Spleen (tissue), 11 donors: ENCODE measurements at regions not wholly inside any gene's neighbourhood (a gene's known extent, or its start where the extent isn't known, plus 50 kb on each side); places are given as distances from the start of the nearest gene placed in this dataset.

Experiments used
- DNase-seq: peaks from one replicate; pipeline ENCODE4 v3.0.0-alpha.2; 2020
- H3K27ac ChIP-seq, 8 donors: fragments of 200-600 bp; sonication (generic) in 7 of 8; 1 replicate in 4 of 8; 2 replicates in 4 of 8; pipeline versions ENCODE4 v1.5.0 to v1.8.0; 2016 to 2021; ENCODE audit warnings: inconsistent platforms in 4 of 8, mild to moderate bottlenecking in 4 of 8, moderate library complexity in 1 of 8
- H3K27me3 ChIP-seq, 7 donors: fragments of 200-600 bp; sonication (generic) in 6 of 7; replicated peaks in 1 of 7; 1 replicate in 4 of 7; 2 replicates in 3 of 7; pipeline versions ENCODE4 v1.5.0 to v1.8.0; 2016 to 2021; ENCODE audit warnings: inconsistent platforms in 3 of 7, mild to moderate bottlenecking in 1 of 7
- H3K36me3 ChIP-seq, 6 donors: fragments of 200-600 bp; sonication (generic) in 5 of 6; 1 replicate in 4 of 6; 2 replicates in 2 of 6; pipeline versions ENCODE4 v1.5.0 to v1.8.0; 2016 to 2021; ENCODE audit warnings: inconsistent platforms in 2 of 6
- H3K4me1 ChIP-seq, 6 donors: fragments of 200-600 bp; sonication (generic) in 5 of 6; 1 replicate in 3 of 6; 2 replicates in 3 of 6; pipeline versions ENCODE4 v1.5.0 to v1.8.0; 2016 to 2021; ENCODE audit warnings: inconsistent platforms in 3 of 6
- H3K4me3 ChIP-seq, 8 donors: fragments of 200-600 bp; sonication (generic) in 7 of 8; 1 replicate in 4 of 8; 2 replicates in 4 of 8; pipeline versions ENCODE4 v1.5.0 to v1.8.0; 2016 to 2021; ENCODE audit warnings: inconsistent platforms in 4 of 8, mild to moderate bottlenecking in 4 of 8, moderate library complexity in 2 of 8
- H3K9me3 ChIP-seq, 8 donors: fragments of 200-600 bp; sonication (generic) in 7 of 8; 1 replicate in 4 of 8; 2 replicates in 4 of 8; pipeline versions ENCODE4 v1.5.0 to v1.8.0; 2016 to 2021; ENCODE audit warnings: inconsistent platforms in 4 of 8
- CTCF ChIP-seq, 11 experiments: fragments of 200-600 bp in 7 of 11; fragments of 450-650 bp in 4 of 11; sonication (generic) in 4 of 11; IDR thresholded peaks in 8 of 11; conservative IDR thresholded peaks in 3 of 11; 1 replicate in 7 of 11; 2 replicates in 4 of 11; pipeline versions ENCODE4 v1.4.0 to v1.8.0; 2016 to 2021; ENCODE audit warnings: antibody characterized with exemption in 11 of 11, inconsistent platforms in 4 of 11, mild to moderate bottlenecking in 1 of 11
- POLR2A ChIP-seq, 3 donors: fragments of 450-650 bp; IDR thresholded peaks; one replicate each; pipeline ENCODE4 v1.5.1; 2017; ENCODE audit warnings: antibody characterized with exemption in 3 of 3, mild to moderate bottlenecking in 1 of 3
- POLR2AphosphoS5 ChIP-seq, 3 donors: sonication (generic); formaldehyde crosslinking; IDR thresholded peaks; one replicate each; pipeline ENCODE4 v1.5.1; 2017; ENCODE audit warnings: antibody characterized with exemption in 3 of 3
- WGBS, 5 donors: extraction: QIAGEN DNeasy Blood & Tissue Kit in 3 of 5; methylation state at CpG; one replicate each; pipeline versions ENCODE4 v1.1.5 to v1.1.7; 2013 to 2018; 5-methylcytosine and 5-hydroxymethylcytosine counted together
- intact Hi-C: fragments of 100-400 bp; cut with DNase I; formaldehyde crosslinking; loops from one replicate; pipeline ENCODE4 v1.15.0; 2023; ENCODE audit warnings: low total_unique reads
- small RNA-seq, 4 donors: library from RNA; depleted of rRNA; stranded (forward); fragments of <200 nt; gene quantifications; one replicate each; pipeline ENCODE3, GENCODE V24; 2016
- donor health status: healthy with polysubstance abuse.
- donor health status: DM: no; HTN: no; CAD: no; lungs with moderate emphysema.
- donor health status: DM: no; HTN: no; CAD: no.
- donor health status: Bipolar disorder and iron deficiency.
- donor health status: healthy.
- donor health status: DM: no; HTN: no; CAD: no.
- donor health status: DM: yes; HTN: yes; CAD: no.

- WGBS, 5 donors, result 49 to 84% (median 69%) methylated on average over 4 of the region's 4 CpGs
- no peak for DNase-seq
- H3K36me3 ChIP-seq, result no peaks in the 10 kb centered on the region
- intact Hi-C loops, result no loop called here
- H3K4me3 ChIP-seq, result no peak overlapping the region
- no peaks in the 10 kb centered on the region for H3K4me1 ChIP-seq
- H3K9me3 ChIP-seq, result peaks cover 0 to 2% (median 0%) of the 10 kb centered on the region in 8 donors
- TF ChIP-seq POLR2A (IDR thresholded peaks at IDR 0.05) (no peak), CTCF (IDR thresholded peaks at IDR 0.05 in 8 of 11, conservative IDR thresholded peaks at IDR 0.05 in 3 of 11) (no peak)
- H3K27me3 ChIP-seq, result peaks cover 0 to 4% (median 0%) of the 10 kb centered on the region in 7 donors
- H3K27ac ChIP-seq, result no peak overlapping the region
Observed at GRCh38 chr14:25103271-25103670, 53.3 kb upstream of the STXBP6 start.

GRCh38 chr14:25102788-25103187 is 52.8 kb upstream of the STXBP6 start:
- no peak for DNase-seq
- WGBS, 5 donors, result 81 to 93% (median 90%) methylated on average over 1 of the region's 1 CpG

GRCh38 chr14:25101276-25101675 is 51.3 kb upstream of the STXBP6 start:
- 48 to 92% (median 67%) methylated on average over 2 of the region's 2 CpGs for WGBS, 5 donors
- Histone ChIP-seq H3K27me3 (peaks cover 0 to 4% (median 0%) of the 10 kb centered on the region in 7 donors), H3K4me1 (no peaks in the 10 kb centered on the region), H3K4me3 (no peak overlapping the region), H3K27ac (no peak overlapping the region), H3K9me3 (peaks cover 0 to 2% (median 0%) of the 10 kb centered on the region in 8 donors), H3K36me3 (no peaks in the 10 kb centered on the region)
- no peak for DNase-seq
- TF ChIP-seq POLR2AphosphoS5 (IDR thresholded peaks at IDR 0.05) (no peak), CTCF (IDR thresholded peaks at IDR 0.05 in 8 of 11, conservative IDR thresholded peaks at IDR 0.05 in 3 of 11) (no peak), POLR2A (IDR thresholded peaks at IDR 0.05) (no peak)
- intact Hi-C loops, result no loop called here

More at GRCh38 chr14:25102788-25103187, 52.8 kb upstream of the STXBP6 start:
- TF ChIP-seq POLR2A (IDR thresholded peaks at IDR 0.05) (no peak), CTCF (IDR thresholded peaks at IDR 0.05 in 8 of 11, conservative IDR thresholded peaks at IDR 0.05 in 3 of 11) (no peak), POLR2AphosphoS5 (IDR thresholded peaks at IDR 0.05) (no peak)
- Histone ChIP-seq H3K27me3 (peaks cover 0 to 4% (median 0%) of the 10 kb centered on the region in 7 donors), H3K27ac (no peak overlapping the region), H3K4me3 (no peak overlapping the region), H3K36me3 (no peaks in the 10 kb centered on the region), H3K9me3 (peaks cover 0 to 2% (median 0%) of the 10 kb centered on the region in 8 donors), H3K4me1 (no peaks in the 10 kb centered on the region)
- intact Hi-C loops, result no loop called here

Small RNAs in the stretch of these regions (small RNA-seq; reads per million reads assigned to genes)
- 0 reads per million in 4 donors for gene HMGN2P6
